Vagina (tissue), 2 donors: ENCODE measurements at regions not wholly inside any gene's neighbourhood (a gene's known extent, or its start where the extent isn't known, plus 50 kb on each side); places are given as distances from the start of the nearest gene placed in this dataset.

ENCODE experiments used
- DNase-seq, 2 donors: peaks; one replicate each; pipeline ENCODE4 v3.0.0-alpha.2; 2017; ENCODE audit errors: extremely low spot score in 2 of 2
- H3K27ac ChIP-seq: fragments of 200-600 bp; sonication (generic); one replicate; pipeline ENCODE4 v1.5.1; 2019
- H3K27me3 ChIP-seq: fragments of 200-600 bp; sonication (generic); one replicate; pipeline ENCODE4 v1.5.1; 2019
- H3K36me3 ChIP-seq, 2 donors: fragments of 200-600 bp; sonication (generic); one replicate each; pipeline ENCODE4 v1.5.1; 2017 to 2019
- H3K4me1 ChIP-seq: fragments of 200-600 bp; sonication (generic); one replicate; pipeline ENCODE4 v1.5.1; 2019
- H3K4me3 ChIP-seq, 2 donors: fragments of 200-600 bp; sonication (generic); 1 replicate in 1 of 2; 2 replicates in 1 of 2; pipeline ENCODE4 v1.5.1; 2016 to 2019
- H3K9me3 ChIP-seq: fragments of 200-600 bp; sonication (generic); one replicate; pipeline ENCODE4 v1.5.1; 2019
- CTCF ChIP-seq, 3 experiments: fragments of 450-650 bp in 2 of 3; fragments of 200-600 bp in 1 of 3; sonication (generic) in 1 of 3; IDR thresholded peaks; one replicate each; pipeline ENCODE4 v1.5.1; 2017 to 2019; ENCODE audit warnings: antibody characterized with exemption in 3 of 3, mild to moderate bottlenecking in 2 of 3, moderate library complexity in 2 of 3
- POLR2A ChIP-seq, 2 donors: fragments of 450-650 bp; IDR thresholded peaks; one replicate each; pipeline ENCODE4 v1.6.1; 2017; ENCODE audit warnings: antibody characterized with exemption in 2 of 2, mild to moderate bottlenecking in 2 of 2, moderate library complexity in 2 of 2
- POLR2AphosphoS5 ChIP-seq, 2 donors: sonication (generic); formaldehyde crosslinking; IDR thresholded peaks; one replicate each; pipeline ENCODE4 v1.9.0; 2017; ENCODE audit warnings: antibody characterized with exemption in 2 of 2, mild to moderate bottlenecking in 2 of 2, low read depth in 1 of 2; ENCODE audit not compliant: insufficient read depth in 1 of 2
- intact Hi-C: fragments of 100-400 bp; cut with DNase I; formaldehyde crosslinking; loops from one replicate; pipeline ENCODE4 v1.15.1; 2023

DNA sequence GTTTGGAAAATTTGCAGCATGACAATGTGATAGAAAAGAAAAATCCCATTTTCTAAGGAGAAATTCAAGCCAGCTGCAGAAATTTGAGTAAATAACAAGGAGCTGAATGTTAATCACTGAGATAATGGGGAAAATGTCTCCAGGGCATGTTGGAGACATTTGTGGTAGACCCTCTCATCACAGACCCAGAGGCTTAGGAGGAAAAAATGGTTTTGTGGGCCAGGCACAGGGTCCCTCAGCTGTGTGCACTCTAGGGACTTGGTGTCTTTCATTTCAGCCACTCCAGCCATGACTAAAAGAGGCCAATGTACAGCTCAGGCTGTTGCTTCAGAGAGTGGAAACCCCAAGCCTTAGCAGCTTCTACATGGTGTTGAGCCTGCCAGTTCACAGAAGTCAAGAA is 111.4 kb upstream of the SYT10 start:
- Histone ChIP-seq H3K27me3 (no peaks in the 10 kb centered on the region), H3K4me1 (no peaks in the 10 kb centered on the region), H3K4me3 (no peak overlapping the region), H3K27ac (no peak overlapping the region), H3K36me3 (no peaks in the 10 kb centered on the region), H3K9me3 (no peaks in the 10 kb centered on the region)
- DNase-seq, result no peak
- TF ChIP-seq CTCF (IDR thresholded peaks at IDR 0.05), result no peak
- no peak for TF ChIP-seq POLR2AphosphoS5 (IDR thresholded peaks at IDR 0.05; ENCODE audit: insufficient read depth in 1 of 2, low read depth in 1 of 2)
- TF ChIP-seq POLR2A (IDR thresholded peaks at IDR 0.05), result no peak
- intact Hi-C loops, result no loop called here

DNA sequence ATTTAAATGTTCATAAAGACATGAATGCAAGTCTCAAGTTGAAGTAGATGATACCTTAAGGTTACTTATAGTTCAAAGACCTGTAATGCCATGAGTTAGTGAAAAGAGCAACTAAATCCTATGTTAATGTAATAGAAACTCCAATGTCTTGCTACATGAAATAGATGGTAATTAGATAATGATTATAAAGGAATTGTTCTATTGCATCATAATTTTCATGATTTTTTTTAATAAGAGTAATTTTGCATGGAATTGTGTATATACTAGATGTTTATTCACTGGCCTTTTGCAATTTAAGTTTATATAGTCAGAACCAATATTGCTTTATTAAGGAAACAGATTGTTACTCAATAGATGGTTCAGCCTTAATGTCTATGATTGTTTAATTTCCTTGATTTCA is 115.5 kb upstream of the SYT10 start:
- no peak for DNase-seq
- H3K4me1 ChIP-seq, result no peaks in the 10 kb centered on the region
- no peaks in the 10 kb centered on the region for H3K27me3 ChIP-seq
- H3K4me3 ChIP-seq, result no peak overlapping the region
- no peaks in the 10 kb centered on the region for H3K9me3 ChIP-seq
- H3K36me3 ChIP-seq, result no peaks in the 10 kb centered on the region
- H3K27ac ChIP-seq, result no peak overlapping the region
- intact Hi-C loops, result no loop called here
- no peak for TF ChIP-seq POLR2A (IDR thresholded peaks at IDR 0.05)
- TF ChIP-seq POLR2AphosphoS5 (IDR thresholded peaks at IDR 0.05; ENCODE audit: insufficient read depth in 1 of 2, low read depth in 1 of 2), result no peak
- no peak for TF ChIP-seq CTCF (IDR thresholded peaks at IDR 0.05)

- no peaks in the 10 kb centered on the region for H3K36me3 ChIP-seq
- no peaks in the 10 kb centered on the region for H3K9me3 ChIP-seq
- TF ChIP-seq POLR2A (IDR thresholded peaks at IDR 0.05) (no peak), CTCF (IDR thresholded peaks at IDR 0.05) (no peak), POLR2AphosphoS5 (IDR thresholded peaks at IDR 0.05; ENCODE audit: insufficient read depth in 1 of 2, low read depth in 1 of 2) (no peak)
- intact Hi-C loops, result no loop called here
- H3K4me3 ChIP-seq, result no peak overlapping the region
- no peaks in the 10 kb centered on the region for H3K27me3 ChIP-seq
- no peak for DNase-seq
- H3K4me1 ChIP-seq, result no peaks in the 10 kb centered on the region
- H3K27ac ChIP-seq, result no peak overlapping the region
These were observed 121.1 kb upstream of the SYT10 start for GRCh38 chr12:33560653-33561208.

GRCh38 chr12:33562401-33562800 is 122.8 kb upstream of the SYT10 start:
- intact Hi-C loops, result no loop called here
- H3K36me3 ChIP-seq, result no peaks in the 10 kb centered on the region
- H3K27ac ChIP-seq, result no peak overlapping the region
- H3K9me3 ChIP-seq, result no peaks in the 10 kb centered on the region
- no peak for DNase-seq
- H3K4me1 ChIP-seq, result no peaks in the 10 kb centered on the region
- no peaks in the 10 kb centered on the region for H3K27me3 ChIP-seq
- H3K4me3 ChIP-seq, result no peak overlapping the region
- TF ChIP-seq CTCF (IDR thresholded peaks at IDR 0.05), result no peak
- TF ChIP-seq POLR2AphosphoS5 (IDR thresholded peaks at IDR 0.05; ENCODE audit: insufficient read depth in 1 of 2, low read depth in 1 of 2), result no peak
- TF ChIP-seq POLR2A (IDR thresholded peaks at IDR 0.05), result no peak

GRCh38 chr12:33566403-33566802 is 126.8 kb upstream of the SYT10 start:
- no peaks in the 10 kb centered on the region for H3K9me3 ChIP-seq
- intact Hi-C loops, result no loop called here
- H3K4me1 ChIP-seq, result no peaks in the 10 kb centered on the region
- no peaks in the 10 kb centered on the region for H3K36me3 ChIP-seq
- no peak overlapping the region for H3K27ac ChIP-seq
- no peak overlapping the region for H3K4me3 ChIP-seq
- TF ChIP-seq CTCF (IDR thresholded peaks at IDR 0.05), result no peak
- TF ChIP-seq POLR2A (IDR thresholded peaks at IDR 0.05), result no peak
- no peak for TF ChIP-seq POLR2AphosphoS5 (IDR thresholded peaks at IDR 0.05; ENCODE audit: insufficient read depth in 1 of 2, low read depth in 1 of 2)
- H3K27me3 ChIP-seq, result no peaks in the 10 kb centered on the region
- DNase-seq, result no peak
